Globus pallidus (tissue), 1 donor: ENCODE measurements at regions not wholly inside any gene's neighbourhood (a gene's known extent, or its start where the extent isn't known, plus 50 kb on each side); places are given as distances from the start of the nearest gene placed in this dataset.
"Not testable (repeated sequence)": the region's sequence is repeated elsewhere in the genome, so short reads cannot be mapped to it uniquely, and the experiment has no call there.

Experiments used
- DNase-seq: peaks from one replicate; pipeline ENCODE4 v3.0.0-alpha.2; 2015; ENCODE audit warnings: low spot score

DNA sequence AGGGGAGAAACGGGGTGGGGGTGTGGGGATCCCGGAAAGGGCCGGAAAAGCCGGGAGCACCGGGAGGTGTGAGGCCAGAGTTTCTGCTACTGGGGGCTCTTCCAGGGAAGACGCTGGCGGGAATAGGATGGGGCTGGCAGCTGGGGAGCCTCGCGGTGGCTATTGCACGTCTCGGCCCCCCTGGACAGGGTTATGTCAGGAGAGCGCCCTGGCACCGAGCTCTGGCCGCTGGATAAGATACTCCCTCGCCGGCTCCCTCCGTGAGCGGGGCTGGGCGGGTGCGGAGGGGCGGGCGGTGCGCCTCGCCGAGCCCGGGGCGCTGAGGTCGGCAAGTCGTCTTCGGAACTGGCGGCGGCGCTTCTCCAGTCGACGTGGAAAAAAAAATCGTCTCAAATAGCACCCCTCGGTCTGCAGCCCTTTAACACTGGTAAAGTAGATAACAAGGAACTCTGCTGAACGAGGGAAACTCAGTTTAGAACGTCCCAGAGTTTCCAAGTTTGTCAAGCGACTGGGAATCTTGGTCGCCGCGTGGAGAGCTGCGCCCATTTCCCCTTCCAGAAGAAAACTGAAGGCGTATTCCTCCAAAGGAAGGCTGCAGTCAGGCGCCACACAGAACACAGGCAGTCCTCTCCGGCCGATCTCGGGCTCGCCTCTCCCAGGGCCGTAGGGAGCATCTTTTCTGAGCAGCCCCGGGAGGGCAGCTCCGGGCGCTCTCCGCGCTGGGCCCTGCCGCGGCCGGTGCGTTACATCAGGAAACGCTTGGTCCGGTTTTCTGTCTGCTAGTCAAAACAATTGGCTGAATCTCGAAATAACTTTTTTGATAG lies 115.1 kb downstream of the KCNRG start:
- DNase-seq = peak; percentile 40

- DNase-seq = no peak
Observed at GRCh38 chr13:50131920-50132903, 117.0 kb downstream of the KCNRG start.

DNA sequence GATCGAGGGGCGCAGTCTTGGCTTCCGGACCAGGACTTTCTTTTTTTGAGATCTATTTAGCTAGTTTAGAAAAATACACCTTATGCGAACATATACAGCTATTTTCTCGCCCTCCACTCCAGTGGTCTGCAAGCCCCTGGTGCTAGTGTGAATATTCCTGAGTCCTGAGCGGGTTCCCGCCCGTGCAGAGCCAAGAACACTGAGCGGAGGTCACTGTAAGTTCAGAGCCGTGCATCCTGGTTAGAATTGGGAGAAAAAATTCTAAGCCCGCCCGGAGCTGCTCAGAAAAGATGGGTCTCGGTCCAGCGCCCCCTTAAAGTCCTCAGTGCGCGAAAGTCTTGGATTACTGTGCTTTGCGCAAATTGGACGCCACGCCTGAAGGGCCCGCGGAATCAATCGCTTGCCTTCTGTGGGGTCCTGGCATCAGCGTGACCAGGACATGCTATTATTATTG lies 117.7 kb downstream of the KCNRG start:
- no peak for DNase-seq

- DNase-seq = no peak
Observed at GRCh38 chr13:50133358-50133953, 118.2 kb downstream of the KCNRG start.

- DNase-seq = no peak
Observed at GRCh38 chr13:50136226-50136625, 121.0 kb downstream of the KCNRG start.

GRCh38 chr13:50136678-50137077 lies 121.4 kb downstream of the KCNRG start:
- DNase-seq = no peak

- DNase-seq = not testable (repeated sequence)
Observed at GRCh38 chr13:50139435-50139934, 124.2 kb downstream of the KCNRG start.

- DNase-seq = no peak
Observed at GRCh38 chr13:50140153-50140552, 124.9 kb downstream of the KCNRG start.

DNA sequence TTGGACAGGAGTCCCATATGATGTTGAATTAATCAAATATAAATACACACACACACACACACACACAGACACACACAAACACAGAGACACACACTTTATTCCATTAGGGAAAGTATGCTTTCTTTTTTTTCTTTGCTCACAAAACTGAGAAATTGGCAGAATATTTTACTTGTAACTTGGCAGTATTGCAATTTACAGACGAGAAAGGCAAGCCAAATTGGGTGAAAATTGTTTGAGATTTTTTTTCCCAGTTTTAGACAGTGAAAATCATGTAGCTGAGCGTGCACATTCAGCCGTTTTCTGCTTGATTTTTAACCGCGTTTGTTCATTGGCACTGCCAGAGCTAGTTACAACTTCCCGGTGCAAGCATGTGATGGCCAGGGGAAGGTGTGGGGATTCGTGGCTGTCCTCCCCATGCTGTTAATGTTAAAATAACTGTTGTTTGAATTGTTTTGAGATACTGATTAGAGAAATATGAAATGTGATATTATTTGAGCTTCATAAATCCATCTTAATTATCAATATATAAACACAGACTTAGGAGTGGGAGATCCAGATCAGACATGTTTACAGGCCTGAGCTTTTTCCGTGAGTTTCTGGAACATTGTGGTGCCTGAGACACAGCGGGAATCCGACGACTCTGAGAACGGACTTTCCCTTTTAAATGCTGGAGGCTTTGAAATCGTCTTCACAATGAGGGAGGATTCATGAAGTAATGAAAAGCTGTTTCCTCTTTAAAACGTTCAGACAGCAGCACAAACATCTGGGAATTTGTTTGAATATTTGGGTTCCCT lies 125.5 kb downstream of the KCNRG start:
- no peak for DNase-seq

GRCh38 chr13:50141375-50141975 lies 126.2 kb downstream of the KCNRG start:
- DNase-seq = no peak

GRCh38 chr13:50144246-50145160 lies 129.3 kb downstream of the KCNRG start:
- no peak for DNase-seq

- DNase-seq = no peak
Observed at GRCh38 chr13:50149214-50149613, 134.0 kb downstream of the KCNRG start.

- no peak for DNase-seq
Observed at GRCh38 chr13:50149932-50150331, 134.7 kb downstream of the KCNRG start.

DNA sequence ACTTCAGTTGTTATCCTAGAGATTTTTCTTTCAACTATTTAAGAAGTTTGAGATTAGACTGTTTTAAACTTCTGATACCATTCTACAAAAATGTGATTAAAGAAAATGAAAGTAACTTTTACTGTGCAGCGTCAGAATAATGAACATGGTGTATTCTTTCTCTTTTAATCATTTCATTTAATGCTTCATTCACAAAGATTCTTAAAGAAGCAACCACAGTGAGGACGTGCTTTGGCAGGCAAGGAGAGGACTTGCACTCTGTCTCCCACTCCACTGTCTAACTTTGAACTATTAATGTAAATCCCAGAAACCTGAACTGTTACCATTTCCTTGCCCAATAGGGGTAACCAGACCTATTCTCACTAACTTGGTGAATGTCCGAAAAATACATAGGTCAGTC lies 137.0 kb downstream of the KCNRG start:
- DNase-seq = no peak

GRCh38 chr13:50152655-50153309 lies 137.5 kb downstream of the KCNRG start:
- peak; percentile 35 for DNase-seq

DNA sequence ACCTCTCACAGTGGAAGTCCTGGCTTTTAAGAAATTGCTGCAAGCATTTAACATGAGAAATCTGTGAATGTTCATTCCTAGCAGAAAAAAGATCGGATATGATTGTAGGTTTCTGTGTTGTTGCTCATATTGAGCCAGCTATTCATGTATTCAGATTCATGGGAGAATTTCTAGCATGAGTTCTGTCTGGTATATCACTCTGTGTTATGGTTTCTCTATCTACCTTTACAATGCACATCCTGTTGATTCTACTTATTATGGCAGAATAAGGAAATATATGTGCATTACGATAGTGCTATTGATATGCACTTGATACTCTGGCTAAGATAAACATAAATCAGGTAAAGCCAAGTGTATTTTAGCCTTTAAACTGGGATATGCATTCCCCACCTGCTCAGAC lies 138.2 kb downstream of the KCNRG start:
- no peak for DNase-seq

DNA sequence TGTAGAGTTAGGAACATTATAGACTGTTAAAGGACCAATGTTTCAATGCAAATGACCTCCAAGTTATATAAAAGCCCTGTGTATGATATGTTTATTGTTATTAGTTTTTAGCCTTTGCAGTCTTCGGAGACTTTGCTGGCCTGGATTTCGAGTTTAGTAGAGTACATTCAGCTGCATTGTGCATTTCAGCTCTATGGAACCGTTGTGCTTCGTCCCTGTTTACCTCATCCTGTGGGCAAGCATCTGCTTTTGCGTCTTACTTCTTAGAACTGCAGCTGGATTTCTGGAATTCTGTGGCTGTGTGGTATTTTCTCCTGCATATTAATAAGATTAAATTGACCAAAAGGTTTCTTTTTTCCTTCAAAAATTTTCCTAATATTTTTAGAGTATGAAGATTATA lies 138.6 kb downstream of the KCNRG start:
- peak; percentile 45 for DNase-seq

DNA sequence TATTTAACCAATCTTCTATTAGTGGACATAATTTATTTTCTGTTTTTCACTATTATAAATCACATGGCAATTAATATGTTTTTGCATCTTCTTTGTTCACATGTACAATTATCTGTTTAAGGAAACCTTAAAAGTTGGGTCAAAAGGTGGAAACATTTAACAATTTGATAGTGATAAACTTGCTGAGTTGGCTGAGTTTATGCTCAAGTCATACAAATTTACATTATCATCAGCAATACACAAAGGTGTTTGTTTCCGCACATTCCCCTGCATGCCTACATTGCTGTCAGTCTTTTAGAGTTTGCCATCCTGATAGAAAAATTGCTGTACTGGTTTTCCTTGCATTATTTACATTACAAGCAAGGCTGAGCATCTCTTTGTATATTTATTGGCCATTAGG lies 139.5 kb downstream of the KCNRG start:
- DNase-seq = no peak

DNA sequence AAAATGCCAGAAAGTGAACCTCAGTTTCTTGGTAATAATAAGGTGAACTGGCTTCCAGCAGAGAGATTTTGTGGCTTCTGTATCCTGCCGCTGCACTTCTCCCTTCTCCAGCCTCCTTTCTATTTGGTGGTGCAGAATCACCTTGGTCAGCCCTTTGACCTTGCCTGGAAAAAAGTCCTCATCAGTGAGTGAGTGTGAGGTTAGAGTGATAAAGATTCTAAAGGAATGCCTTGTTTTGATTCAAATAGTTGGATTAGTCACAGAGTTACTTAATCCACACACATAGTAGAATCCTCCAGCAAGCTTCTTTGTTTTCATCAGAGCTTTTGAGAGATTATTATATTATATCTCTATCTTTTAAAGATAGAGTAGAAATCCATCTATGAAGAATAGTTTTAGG lies 140.9 kb downstream of the KCNRG start:
- no peak for DNase-seq
